ES-I3 (cell line): ENCODE measurements at regions not wholly inside any gene's neighbourhood (a gene's known extent, or its start where the extent isn't known, plus 50 kb on each side); places are given as distances from the start of the nearest gene placed in this dataset.
"Not testable (repeated sequence)": the region's sequence is repeated elsewhere in the genome, so short reads cannot be mapped to it uniquely, and the experiment has no call there.

ENCODE experiments used
- H3K36me3 ChIP-seq: 2 replicates; pipeline ENCODE4 v1.6.1; 2013; ENCODE audit warnings: mild to moderate bottlenecking, low read length, control low read depth, moderate library complexity; ENCODE audit not compliant: insufficient read depth
- H3K4me1 ChIP-seq: 2 replicates; pipeline ENCODE4 v1.6.1; 2013; ENCODE audit warnings: mild to moderate bottlenecking, control low read depth, low read length; ENCODE audit not compliant: insufficient read depth
- H3K9ac ChIP-seq: 2 replicates; pipeline ENCODE4 v1.6.1; 2013; ENCODE audit warnings: low read depth, mild to moderate bottlenecking, low read length, moderate library complexity
- H3K9me3 ChIP-seq: 2 replicates; pipeline ENCODE4 v1.6.1; 2013; ENCODE audit warnings: mild to moderate bottlenecking, low read length, moderate library complexity; ENCODE audit not compliant: control insufficient read depth, insufficient read depth

- Histone ChIP-seq H3K9ac (no peak overlapping the region), H3K4me1 (no peaks in the 10 kb centered on the region), H3K9me3 (peaks cover 7% of the 10 kb centered on the region), H3K36me3 (no peaks in the 10 kb centered on the region)
Measured at GRCh38 chr4:160492181-160492580, 1389.3 kb downstream of the RAPGEF2 start.

DNA sequence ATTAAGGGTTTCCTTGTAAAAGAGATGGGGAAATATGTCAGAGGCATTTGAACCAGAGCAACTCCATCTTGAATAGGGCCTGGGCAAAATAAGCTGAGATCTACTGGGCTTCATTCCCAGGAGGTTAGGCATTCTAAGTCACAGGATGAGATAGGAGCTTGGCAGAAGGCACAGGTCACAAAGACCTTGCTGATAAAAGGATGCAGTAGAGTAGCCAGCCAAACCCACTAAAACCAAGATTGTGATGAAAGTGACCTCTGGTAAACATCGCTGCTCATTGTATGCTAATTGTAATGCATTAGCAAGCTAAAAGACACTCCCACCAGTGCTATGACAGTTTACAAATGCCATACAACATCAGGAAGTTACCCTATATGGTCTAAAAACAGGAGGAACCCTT is 1390.3 kb downstream of the RAPGEF2 start:
- Histone ChIP-seq H3K9ac (no peak overlapping the region), H3K4me1 (no peaks in the 10 kb centered on the region), H3K9me3 (peaks cover 7% of the 10 kb centered on the region), H3K36me3 (no peaks in the 10 kb centered on the region)

DNA sequence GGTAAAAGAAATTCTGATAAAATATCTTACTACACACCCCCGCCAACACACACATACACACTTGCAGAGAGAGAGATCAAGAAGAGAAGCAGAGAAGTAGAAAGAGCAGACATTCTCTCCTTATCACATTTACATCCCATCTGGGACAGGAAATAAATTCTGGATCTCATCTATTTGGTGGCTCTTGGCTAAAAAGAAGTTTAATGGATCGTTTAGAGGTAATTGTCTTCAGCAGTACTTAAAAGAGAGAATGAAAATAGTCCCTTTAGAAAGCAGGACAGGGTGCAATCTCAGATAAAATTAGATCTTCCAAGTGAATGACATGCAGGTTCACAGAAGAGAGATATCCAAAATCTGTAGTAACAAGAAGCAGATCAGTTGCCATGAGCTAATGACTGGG is 1392.5 kb downstream of the RAPGEF2 start:
- no peaks in the 10 kb centered on the region for H3K36me3 ChIP-seq
- peaks cover 7% of the 10 kb centered on the region for H3K9me3 ChIP-seq
- H3K4me1 ChIP-seq = no peaks in the 10 kb centered on the region
- H3K9ac ChIP-seq = no peak overlapping the region

DNA sequence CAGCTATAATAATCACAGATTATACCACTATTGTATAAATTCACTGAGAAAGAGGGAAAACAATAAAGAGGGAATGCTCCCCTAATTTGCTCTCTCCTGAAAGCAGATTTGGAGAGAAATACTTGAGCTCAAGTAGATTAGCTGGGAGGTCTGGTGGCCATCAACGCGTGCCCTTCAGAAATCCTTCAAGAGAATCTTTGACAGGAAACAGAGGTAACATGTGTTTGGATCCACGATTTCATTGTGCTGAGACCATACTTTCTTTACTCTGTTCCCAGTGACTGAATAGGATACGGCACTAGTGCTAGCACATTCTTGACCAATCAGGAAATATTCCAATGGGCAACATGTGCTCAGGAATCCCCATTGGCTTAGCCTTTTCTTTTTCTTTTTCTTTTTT is 1395.3 kb downstream of the RAPGEF2 start:
- Histone ChIP-seq H3K9me3 (no peaks in the 10 kb centered on the region), H3K9ac (no peak overlapping the region), H3K36me3 (no peaks in the 10 kb centered on the region), H3K4me1 (no peaks in the 10 kb centered on the region)

- H3K4me1 ChIP-seq = no peaks in the 10 kb centered on the region
- H3K9ac ChIP-seq = no peak overlapping the region
Measured at GRCh38 chr4:160505724-160506123, 1402.8 kb downstream of the RAPGEF2 start.

DNA sequence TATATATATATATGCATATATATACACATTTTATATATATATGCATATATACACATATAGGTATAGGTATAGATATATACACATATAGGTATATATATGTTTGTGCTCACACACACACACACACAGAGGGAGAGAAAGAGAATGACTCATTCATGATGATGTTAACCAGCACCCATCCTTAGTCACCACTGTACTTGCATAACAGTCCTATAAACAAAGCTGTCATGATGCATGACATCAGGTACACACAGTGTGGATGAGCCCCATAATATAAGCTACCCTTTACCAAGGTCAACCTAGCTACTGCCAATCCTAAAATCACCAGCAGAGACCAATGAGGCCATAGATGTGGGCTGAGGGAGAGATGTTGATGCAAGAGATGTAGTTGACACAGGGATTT is 1408.0 kb downstream of the RAPGEF2 start:
- Histone ChIP-seq H3K4me1 (no peaks in the 10 kb centered on the region), H3K9ac (no peak overlapping the region), H3K9me3 (no peaks in the 10 kb centered on the region), H3K36me3 (no peaks in the 10 kb centered on the region)

More at GRCh38 chr4:160505724-160506123, 1402.8 kb downstream of the RAPGEF2 start:
- Histone ChIP-seq H3K9me3 (no peaks in the 10 kb centered on the region), H3K36me3 (no peaks in the 10 kb centered on the region)

GRCh38 chr4:160514126-160514525 is 1411.2 kb downstream of the RAPGEF2 start:
- H3K36me3 ChIP-seq = no peaks in the 10 kb centered on the region
- H3K9ac ChIP-seq = no peak overlapping the region
- no peaks in the 10 kb centered on the region for H3K9me3 ChIP-seq
- H3K4me1 ChIP-seq = no peaks in the 10 kb centered on the region

- H3K36me3 ChIP-seq = no peaks in the 10 kb centered on the region
- H3K4me1 ChIP-seq = no peaks in the 10 kb centered on the region
- H3K9ac ChIP-seq = no peak overlapping the region
- H3K9me3 ChIP-seq = no peaks in the 10 kb centered on the region
Measured at GRCh38 chr4:160523231-160523630, 1420.4 kb downstream of the RAPGEF2 start.

GRCh38 chr4:160537681-160538080 is 1434.8 kb downstream of the RAPGEF2 start:
- Histone ChIP-seq H3K36me3 (no peaks in the 10 kb centered on the region), H3K4me1 (no peaks in the 10 kb centered on the region), H3K9ac (no peak overlapping the region), H3K9me3 (no peaks in the 10 kb centered on the region)

- H3K9me3 ChIP-seq = no peaks in the 10 kb centered on the region; the same call in 1 of the 2 replicates
- H3K9ac ChIP-seq = no peak overlapping the region
- no peaks in the 10 kb centered on the region for H3K4me1 ChIP-seq
- no peaks in the 10 kb centered on the region for H3K36me3 ChIP-seq
Measured at GRCh38 chr4:160546201-160546600, 1443.3 kb downstream of the RAPGEF2 start.

DNA sequence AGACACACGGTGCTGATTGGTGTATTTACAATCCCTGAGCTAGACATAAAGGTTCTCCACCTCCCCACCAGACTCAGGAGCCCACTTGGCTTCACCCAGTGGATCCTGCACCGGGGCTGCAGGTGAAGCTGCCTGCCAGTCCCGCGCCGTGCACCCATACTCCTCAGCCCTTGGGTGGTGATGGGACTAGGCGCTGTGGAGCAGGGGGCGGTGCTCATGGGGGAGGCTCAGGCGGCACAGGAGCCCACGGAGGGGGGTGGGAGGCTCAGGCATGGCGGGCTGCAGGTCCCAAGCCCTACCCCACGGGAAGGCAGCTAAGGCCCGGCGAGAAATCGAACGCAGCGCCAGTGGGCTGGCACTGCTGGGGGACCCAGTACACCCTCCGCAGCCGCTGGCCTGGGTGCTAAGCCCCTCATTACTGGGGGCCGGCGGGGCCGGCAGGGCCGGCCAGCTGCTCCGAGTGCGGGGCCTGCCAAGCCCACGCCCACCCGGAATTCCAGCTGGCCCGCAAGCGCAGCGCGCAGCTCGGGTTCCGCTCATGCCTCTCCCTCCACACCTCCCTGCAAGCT is 1447.2 kb downstream of the RAPGEF2 start:
- not testable (repeated sequence) for H3K9ac ChIP-seq, H3K4me1 ChIP-seq, H3K36me3 ChIP-seq, H3K9me3 ChIP-seq

DNA sequence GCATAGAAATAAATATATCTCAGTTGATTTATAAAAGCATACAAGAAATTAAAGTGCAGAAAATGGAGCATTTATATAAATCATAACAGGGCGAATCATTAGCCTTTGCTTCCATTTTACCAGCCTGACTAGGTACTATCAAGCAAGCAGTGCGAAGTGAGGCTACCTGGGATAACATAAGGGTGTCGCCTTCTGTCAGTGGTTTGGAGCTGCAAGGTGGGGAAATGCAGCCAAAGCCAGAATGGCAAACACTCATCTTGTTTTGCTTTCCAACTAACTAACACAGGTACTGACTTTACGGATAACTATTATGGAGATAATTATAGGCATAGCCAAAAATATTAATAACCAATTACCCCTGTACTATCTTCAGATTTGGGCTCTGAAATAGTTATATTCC is 1459.8 kb downstream of the RAPGEF2 start:
- no peaks in the 10 kb centered on the region for H3K4me1 ChIP-seq
- no peak overlapping the region for H3K9ac ChIP-seq
- no peaks in the 10 kb centered on the region for H3K9me3 ChIP-seq
- H3K36me3 ChIP-seq = no peaks in the 10 kb centered on the region

DNA sequence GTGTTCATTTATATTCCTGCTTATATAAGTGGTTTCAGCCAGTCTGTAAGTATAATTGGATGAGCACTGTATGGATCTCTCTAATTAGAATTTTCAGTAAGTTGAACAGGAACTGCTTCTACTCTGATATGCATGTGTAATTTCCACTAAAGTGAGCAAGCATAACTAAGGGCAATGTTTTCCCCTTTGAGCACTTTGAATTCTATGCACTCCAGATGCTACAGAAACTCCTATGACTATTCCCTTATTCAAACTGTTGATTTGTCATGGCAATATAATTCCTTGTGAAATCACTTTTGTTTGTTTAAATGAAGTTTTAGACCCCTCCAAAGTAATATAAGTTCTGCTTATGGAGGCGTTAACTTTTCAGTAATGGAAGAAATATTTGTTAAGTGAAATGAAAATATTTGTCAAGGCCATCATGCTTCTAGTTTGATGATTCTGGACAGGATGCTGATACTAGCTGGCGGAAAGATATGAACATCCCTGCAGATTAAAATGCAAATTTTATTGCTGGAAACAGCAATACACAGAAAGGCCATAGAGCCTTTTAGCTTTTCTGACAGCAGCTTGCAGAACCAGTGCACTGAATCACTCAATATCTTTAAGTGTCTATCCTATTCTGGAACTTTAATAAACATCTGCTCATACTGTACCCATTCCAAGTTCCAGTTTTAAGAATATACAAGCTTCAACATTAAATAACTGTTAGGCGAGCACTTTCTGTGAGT is 1460.8 kb downstream of the RAPGEF2 start:
- no peaks in the 10 kb centered on the region for H3K36me3 ChIP-seq
- no peaks in the 10 kb centered on the region for H3K4me1 ChIP-seq
- no peak overlapping the region for H3K9ac ChIP-seq
- no peaks in the 10 kb centered on the region for H3K9me3 ChIP-seq

- no peaks in the 10 kb centered on the region for H3K36me3 ChIP-seq
- H3K9ac ChIP-seq = no peak overlapping the region
- H3K9me3 ChIP-seq = no peaks in the 10 kb centered on the region
- H3K4me1 ChIP-seq = no peaks in the 10 kb centered on the region
Measured at GRCh38 chr4:160567634-160568033, 1464.8 kb downstream of the RAPGEF2 start.

- Histone ChIP-seq H3K9ac (no peak overlapping the region), H3K36me3 (no peaks in the 10 kb centered on the region), H3K9me3 (no peaks in the 10 kb centered on the region), H3K4me1 (no peaks in the 10 kb centered on the region)
Measured at GRCh38 chr4:160570271-160570670, 1467.4 kb downstream of the RAPGEF2 start.
